Nephron progenitor cell (in vitro differentiated cells): ENCODE measurements at regions not wholly inside any gene's neighbourhood (a gene's known extent, or its start where the extent isn't known, plus 50 kb on each side); places are given as distances from the start of the nearest gene placed in this dataset.

Source experiments
- DNase-seq: peaks from one replicate; pipeline ENCODE4 v3.0.0; 2021
- H3K27ac Mint-ChIP-seq: 2 replicates; pipeline ENCODE4 v1.8.0; 2021; ENCODE audit warnings: mild to moderate bottlenecking, moderate library complexity, mixed read lengths
- H3K27me3 Mint-ChIP-seq: 2 replicates; pipeline ENCODE4 v1.8.0; 2021; ENCODE audit warnings: mild to moderate bottlenecking, low read depth, mixed read lengths; ENCODE audit not compliant: poor library complexity
- H3K36me3 Mint-ChIP-seq: 2 replicates; pipeline ENCODE4 v1.8.0; 2021; ENCODE audit warnings: low read depth, mixed read lengths
- H3K4me1 Mint-ChIP-seq: 2 replicates; pipeline ENCODE4 v1.8.0; 2021; ENCODE audit warnings: mixed read lengths
- H3K4me3 Mint-ChIP-seq: 2 replicates; pipeline ENCODE4 v1.8.0; 2021; ENCODE audit warnings: mild to moderate bottlenecking, moderate library complexity, mixed read lengths
- H3K9me3 Mint-ChIP-seq: 2 replicates; pipeline ENCODE4 v1.8.0; 2021; ENCODE audit warnings: mild to moderate bottlenecking, moderate library complexity, mixed read lengths
- TF ChIP-seq, protein P1 (sequence below): fragments of 200-600 bp; sonication (generic); IDR thresholded peaks from 2 replicates; pipeline ENCODE4 v1.5.0; 2021; ENCODE audit warnings: antibody characterized with exemption

DNA sequence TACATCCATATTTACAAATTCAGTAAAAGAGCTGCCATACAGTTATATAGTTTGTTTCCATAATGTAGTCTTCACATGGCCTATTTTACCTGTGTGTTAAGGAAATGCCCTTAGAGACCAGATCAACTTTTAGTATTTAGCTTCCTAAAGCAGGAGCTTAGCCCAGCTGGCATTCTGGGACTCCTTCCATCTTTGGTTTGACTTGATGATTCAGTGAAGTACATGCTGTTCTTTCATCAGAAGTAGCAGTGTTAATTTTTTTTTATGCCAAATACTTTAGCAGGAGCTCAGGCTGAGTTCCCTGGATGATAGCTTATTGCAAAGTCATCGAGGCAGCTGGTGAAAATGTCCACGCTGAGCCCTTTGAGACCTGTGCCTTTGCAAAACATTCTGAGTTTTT is 101.0 kb downstream of the FOXG1 start:
- peaks cover 3% of the 10 kb centered on the region for H3K9me3 Mint-ChIP-seq
- no peak for DNase-seq
- no peaks in the 10 kb centered on the region for H3K4me1 Mint-ChIP-seq
- peaks cover 3% of the 10 kb centered on the region for H3K27me3 Mint-ChIP-seq
- H3K27ac Mint-ChIP-seq: no peak overlapping the region
- no peak overlapping the region for H3K4me3 Mint-ChIP-seq
- H3K36me3 Mint-ChIP-seq: no peaks in the 10 kb centered on the region
- TF ChIP-seq, protein P1, sequence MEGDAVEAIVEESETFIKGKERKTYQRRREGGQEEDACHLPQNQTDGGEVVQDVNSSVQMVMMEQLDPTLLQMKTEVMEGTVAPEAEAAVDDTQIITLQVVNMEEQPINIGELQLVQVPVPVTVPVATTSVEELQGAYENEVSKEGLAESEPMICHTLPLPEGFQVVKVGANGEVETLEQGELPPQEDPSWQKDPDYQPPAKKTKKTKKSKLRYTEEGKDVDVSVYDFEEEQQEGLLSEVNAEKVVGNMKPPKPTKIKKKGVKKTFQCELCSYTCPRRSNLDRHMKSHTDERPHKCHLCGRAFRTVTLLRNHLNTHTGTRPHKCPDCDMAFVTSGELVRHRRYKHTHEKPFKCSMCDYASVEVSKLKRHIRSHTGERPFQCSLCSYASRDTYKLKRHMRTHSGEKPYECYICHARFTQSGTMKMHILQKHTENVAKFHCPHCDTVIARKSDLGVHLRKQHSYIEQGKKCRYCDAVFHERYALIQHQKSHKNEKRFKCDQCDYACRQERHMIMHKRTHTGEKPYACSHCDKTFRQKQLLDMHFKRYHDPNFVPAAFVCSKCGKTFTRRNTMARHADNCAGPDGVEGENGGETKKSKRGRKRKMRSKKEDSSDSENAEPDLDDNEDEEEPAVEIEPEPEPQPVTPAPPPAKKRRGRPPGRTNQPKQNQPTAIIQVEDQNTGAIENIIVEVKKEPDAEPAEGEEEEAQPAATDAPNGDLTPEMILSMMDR: no peak

DNA sequence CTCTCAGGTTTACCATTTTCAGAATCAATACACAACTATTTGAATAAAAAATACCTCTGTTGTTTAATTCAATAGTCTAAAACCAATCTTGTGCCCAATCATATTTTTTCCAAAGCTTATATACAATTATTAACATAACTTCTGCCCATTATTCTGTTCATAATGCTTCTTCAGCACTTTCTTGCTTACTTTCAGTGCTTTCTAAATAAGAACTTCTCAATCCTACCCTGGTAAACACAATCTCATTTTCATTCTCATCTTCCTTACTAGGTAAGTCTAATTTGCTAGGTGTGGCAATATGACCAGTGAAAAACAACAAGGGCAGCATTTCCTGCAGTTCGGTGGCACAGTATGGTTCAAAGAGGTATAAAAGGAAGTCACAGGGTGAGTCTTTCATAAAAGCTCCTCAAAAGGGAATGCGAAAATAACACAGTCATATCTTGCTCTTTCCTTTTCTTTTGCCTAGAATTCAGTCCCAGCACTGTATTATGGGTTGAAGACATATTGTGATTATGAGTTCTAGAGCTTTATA is 103.5 kb downstream of the FOXG1 start:
- H3K27me3 Mint-ChIP-seq: peaks cover 7% of the 10 kb centered on the region

DNA sequence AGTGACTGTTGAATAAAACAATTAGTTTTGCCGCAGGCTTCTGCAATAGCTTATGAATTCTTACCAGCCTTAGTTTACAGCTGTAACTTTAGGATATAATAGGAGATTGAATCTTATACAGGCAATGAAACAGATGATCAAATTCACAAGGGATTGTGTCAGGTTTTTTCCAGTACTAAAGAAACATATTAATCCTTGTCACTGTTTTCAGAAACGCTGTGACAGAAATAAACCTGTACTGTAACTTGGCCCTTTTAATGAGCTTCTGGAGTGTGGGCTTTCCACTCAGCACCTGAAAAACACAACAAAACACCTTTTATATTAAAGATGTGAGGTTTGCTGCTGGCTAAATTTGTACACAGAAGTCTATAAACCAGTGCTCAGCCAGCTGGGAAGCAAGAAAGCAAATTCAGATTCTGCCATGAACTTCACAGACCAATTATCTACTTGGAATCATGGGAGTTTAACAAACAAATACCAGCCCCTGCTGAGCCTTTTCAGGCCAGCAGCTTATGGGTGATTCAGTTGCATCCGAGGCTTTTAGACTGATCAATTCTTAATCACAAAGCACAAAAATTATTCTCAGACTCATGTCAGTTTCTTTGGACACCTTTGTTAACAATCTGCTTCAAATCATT is 109.5 kb downstream of the FOXG1 start:
- no peaks in the 10 kb centered on the region for H3K36me3 Mint-ChIP-seq
- no peak for DNase-seq
- peaks cover 7% of the 10 kb centered on the region for H3K27me3 Mint-ChIP-seq
- no peak overlapping the region for H3K4me3 Mint-ChIP-seq
- H3K4me1 Mint-ChIP-seq: peaks cover 4% of the 10 kb centered on the region
- TF ChIP-seq, protein P1: no peak
- no peak overlapping the region for H3K27ac Mint-ChIP-seq
- H3K9me3 Mint-ChIP-seq: no peaks in the 10 kb centered on the region

More for the DNA sequence above, 103.5 kb downstream of the FOXG1 start:
- Mint-ChIP-seq H3K9me3 (peaks cover 3% of the 10 kb centered on the region), H3K4me1 (no peaks in the 10 kb centered on the region), H3K4me3 (no peak overlapping the region), H3K36me3 (no peaks in the 10 kb centered on the region), H3K27ac (no peak overlapping the region)
- TF ChIP-seq, protein P1: no peak
- DNase-seq: no peak

DNA sequence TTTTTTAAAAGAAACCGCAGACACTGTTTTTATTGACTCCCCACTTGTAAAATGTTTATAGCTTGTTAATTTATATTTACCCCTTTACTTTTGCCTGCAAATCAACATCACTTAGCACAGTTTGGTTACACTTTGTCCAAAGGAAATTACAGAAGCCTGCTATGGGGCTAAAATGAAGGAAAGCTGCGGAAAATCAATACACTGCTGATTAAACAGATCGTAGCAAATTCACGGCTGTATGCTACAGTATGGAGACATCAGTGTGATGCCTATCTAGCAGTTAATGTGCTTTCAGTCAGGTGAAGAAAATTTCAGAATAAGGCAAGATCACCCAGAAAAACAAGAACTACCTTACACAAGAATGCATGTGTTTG is 110.0 kb downstream of the FOXG1 start:
- TF ChIP-seq, protein P1: no peak
- Mint-ChIP-seq H3K36me3 (no peaks in the 10 kb centered on the region), H3K9me3 (no peaks in the 10 kb centered on the region), H3K27me3 (peaks cover 4% of the 10 kb centered on the region), H3K4me1 (peaks cover 4% of the 10 kb centered on the region), H3K4me3 (no peak overlapping the region), H3K27ac (no peak overlapping the region)
- DNase-seq: no peak

DNA sequence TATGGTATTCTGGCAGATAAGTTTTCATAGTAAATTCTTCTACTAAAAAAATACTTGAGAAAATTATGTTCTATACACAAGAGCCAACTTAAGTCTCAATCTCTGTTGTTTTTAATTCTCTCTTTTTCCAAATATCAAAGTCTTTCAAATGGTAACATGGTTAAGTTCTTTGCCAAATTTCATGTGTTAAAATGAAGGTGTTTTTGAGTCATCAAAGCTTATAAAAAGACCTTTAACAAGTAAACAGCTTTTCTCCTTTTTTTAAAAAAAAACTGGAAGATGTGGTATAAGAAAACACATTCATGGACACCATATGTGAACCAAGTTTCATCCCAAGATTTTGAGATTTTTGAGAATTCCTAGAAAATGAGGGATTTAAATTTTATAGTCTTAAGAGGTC is 111.3 kb downstream of the FOXG1 start:
- Mint-ChIP-seq H3K36me3 (no peaks in the 10 kb centered on the region), H3K9me3 (no peaks in the 10 kb centered on the region), H3K4me1 (peaks cover 4% of the 10 kb centered on the region), H3K4me3 (no peak overlapping the region), H3K27ac (no peak overlapping the region), H3K27me3 (peaks cover 4% of the 10 kb centered on the region)
- TF ChIP-seq, protein P1: no peak
- no peak for DNase-seq

DNA sequence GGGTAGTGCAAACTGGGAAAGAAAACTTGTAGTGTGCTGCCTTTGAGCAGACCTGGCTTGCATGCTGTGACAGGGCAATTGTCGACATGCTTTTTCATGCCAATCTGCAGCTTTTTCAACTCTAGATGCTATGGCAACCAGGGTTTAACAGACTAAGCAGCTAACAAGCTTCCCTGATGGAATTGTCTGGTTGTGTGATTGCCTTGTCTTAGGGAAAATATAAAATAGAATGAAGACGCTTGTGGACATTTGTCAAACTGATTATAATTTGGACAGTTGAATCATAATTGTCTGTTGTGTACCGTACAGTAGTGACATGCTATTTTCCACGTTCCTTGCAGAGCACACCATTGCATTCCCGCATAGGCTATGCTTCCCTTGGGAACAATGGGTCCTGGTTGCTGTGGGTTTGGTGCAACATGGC is 113.0 kb downstream of the FOXG1 start:
- no peaks in the 10 kb centered on the region for H3K36me3 Mint-ChIP-seq

More for the DNA sequence above, 113.0 kb downstream of the FOXG1 start:
- Mint-ChIP-seq H3K4me1 (peaks cover 4% of the 10 kb centered on the region), H3K27me3 (no peaks in the 10 kb centered on the region), H3K27ac (no peak overlapping the region), H3K4me3 (no peak overlapping the region), H3K9me3 (no peaks in the 10 kb centered on the region)
- DNase-seq: no peak
- TF ChIP-seq, protein P1: no peak
